MCF 10A (cell line): ENCODE measurements at regions not wholly inside any gene's neighbourhood (a gene's known extent, or its start where the extent isn't known, plus 50 kb on each side); places are given as distances from the start of the nearest gene placed in this dataset.

Source experiments
- BruUV-seq: library from RNA; stranded (reverse); fragments of 400-500 nt; replicated peaks from 2 replicates; lab custom pipeline; 2021; lab: Mats Ljungman, UMichigan
- CTCF ChIA-PET: fragments of 300-600 bp; sonication (Branson Sonifier 250); formaldehyde crosslinking; extraction: SDS; loops from one replicate; lab custom pipeline; 2021; ENCODE audit warnings: antibody characterized with exemption, inconsistent platforms; lab: Yijun Ruan, JAX
- POLR2A ChIA-PET: fragments of 300-600, 350-650 bp; sonication (Branson Sonifier 250); formaldehyde crosslinking; extraction: SDS; loops from one replicate; lab custom pipeline; 2020; ENCODE audit warnings: antibody characterized with exemption, inconsistent platforms; lab: Yijun Ruan, JAX
- DNase-seq: peaks from one replicate; pipeline ENCODE4 v3.0.0-alpha.2; 2018; ENCODE audit not compliant: unreplicated experiment
- H3K27ac Mint-ChIP-seq: one replicate; pipeline ENCODE4 v1.8.0; 2022; ENCODE audit warnings: mild to moderate bottlenecking, low read depth, mixed read lengths; ENCODE audit not compliant: unreplicated experiment
- H3K27me3 Mint-ChIP-seq: one replicate; pipeline ENCODE4 v1.8.0; 2022; ENCODE audit warnings: mixed read lengths; ENCODE audit not compliant: insufficient read depth, unreplicated experiment
- H3K36me3 Mint-ChIP-seq: one replicate; pipeline ENCODE4 v1.8.0; 2022; ENCODE audit warnings: mild to moderate bottlenecking, moderate library complexity, mixed read lengths; ENCODE audit not compliant: insufficient read depth, unreplicated experiment
- H3K4me1 Mint-ChIP-seq: one replicate; pipeline ENCODE4 v1.8.0; 2022; ENCODE audit warnings: mixed read lengths; ENCODE audit not compliant: insufficient read depth, unreplicated experiment
- H3K4me3 Mint-ChIP-seq: one replicate; pipeline ENCODE4 v1.8.0; 2022; ENCODE audit warnings: mild to moderate bottlenecking, moderate library complexity, mixed read lengths; ENCODE audit not compliant: unreplicated experiment
- H3K9me3 Mint-ChIP-seq: one replicate; pipeline ENCODE4 v1.8.0; 2022; ENCODE audit warnings: mixed read lengths; ENCODE audit not compliant: unreplicated experiment
- CTCF ChIP-seq: fragments of 200-600 bp; IDR thresholded peaks from one replicate; pipeline ENCODE4 v1.8.0; 2022; ENCODE audit warnings: antibody characterized with exemption, mild to moderate bottlenecking; ENCODE audit not compliant: unreplicated experiment
- intact Hi-C: fragments of 100-400 bp; cut with micrococcal nuclease; formaldehyde crosslinking; loops from 2 replicates; pipeline ENCODE4 v1.14.1; 2022

GRCh38 chr5:121399879-121400278 lies 451.8 kb upstream of the FTMT start:
- ChIA-PET CTCF (no interaction called here), POLR2A (no interaction called here)
- Mint-ChIP-seq H3K27ac (no peak overlapping the region), H3K4me3 (no peak overlapping the region), H3K9me3 (no peaks in the 10 kb centered on the region), H3K27me3 (no peaks in the 10 kb centered on the region), H3K4me1 (no peaks in the 10 kb centered on the region), H3K36me3 (no peaks in the 10 kb centered on the region)
- BruUV-seq: no TSS peak
- intact Hi-C loops: no loop called here
- no peak for DNase-seq
- no peak for TF ChIP-seq CTCF

GRCh38 chr5:121408778-121409177 lies 442.9 kb upstream of the FTMT start:
- intact Hi-C loops: no loop called here
- no peak for DNase-seq
- Mint-ChIP-seq H3K4me3 (no peak overlapping the region), H3K4me1 (no peaks in the 10 kb centered on the region), H3K27ac (no peak overlapping the region), H3K9me3 (no peaks in the 10 kb centered on the region), H3K27me3 (no peaks in the 10 kb centered on the region), H3K36me3 (no peaks in the 10 kb centered on the region)
- no peak for TF ChIP-seq CTCF
- no TSS peak for BruUV-seq
- ChIA-PET CTCF (interaction anchor here (0.7 kb wide), 1 partner anchor 107 kb away, joined by 3 read pairs; no protein-coding TSS in a partner anchor), POLR2A (interaction anchor here (0.6 to 0.7 kb wide), 2 partner anchors 76 to 89 kb away, joined by 3 read pairs; no protein-coding TSS in a partner anchor)

- no peak for TF ChIP-seq CTCF
- CTCF ChIA-PET: no interaction called here
- BruUV-seq: no TSS peak
- Mint-ChIP-seq H3K4me3 (no peak overlapping the region), H3K27me3 (no peaks in the 10 kb centered on the region), H3K27ac (no peak overlapping the region), H3K9me3 (no peaks in the 10 kb centered on the region), H3K36me3 (no peaks in the 10 kb centered on the region), H3K4me1 (no peaks in the 10 kb centered on the region)
- POLR2A ChIA-PET: no interaction called here
- intact Hi-C loops: no loop called here
- peak; percentile 31 for DNase-seq
These were observed 436.4 kb upstream of the FTMT start for GRCh38 chr5:121415270-121415669.

- H3K27me3 Mint-ChIP-seq: no peaks in the 10 kb centered on the region
- DNase-seq: no peak
- H3K36me3 Mint-ChIP-seq: no peaks in the 10 kb centered on the region
- BruUV-seq: no TSS peak
- H3K4me3 Mint-ChIP-seq: no peak overlapping the region
- intact Hi-C loops: no loop called here
- no peaks in the 10 kb centered on the region for H3K9me3 Mint-ChIP-seq
- POLR2A ChIA-PET: no interaction called here
- H3K27ac Mint-ChIP-seq: no peak overlapping the region
- no peaks in the 10 kb centered on the region for H3K4me1 Mint-ChIP-seq
- CTCF ChIA-PET: no interaction called here
- TF ChIP-seq CTCF: no peak
These were observed 430.0 kb upstream of the FTMT start for GRCh38 chr5:121421646-121422045.
